Ishikawa (cell line): ENCODE measurements at regions not wholly inside any gene's neighbourhood (a gene's known extent, or its start where the extent isn't known, plus 50 kb on each side); places are given as distances from the start of the nearest gene placed in this dataset.

Experiments used
- CEBPB ChIP-seq: IDR thresholded peaks from 2 replicates; pipeline ENCODE4 v1.6.1; 2012
- CREB1 ChIP-seq: IDR thresholded peaks from 2 replicates; pipeline ENCODE4 v1.6.1; 2012; ENCODE audit warnings: low read depth
- EGR1 ChIP-seq: IDR thresholded peaks from 2 replicates; pipeline ENCODE4 v1.6.1; 2012
- EP300 ChIP-seq: IDR thresholded peaks from 2 replicates; pipeline ENCODE4 v1.6.1; 2012; ENCODE audit warnings: borderline replicate concordance
- FOXM1 ChIP-seq: IDR thresholded peaks from 2 replicates; pipeline ENCODE4 v1.6.1; 2012; ENCODE audit warnings: low read depth, borderline replicate concordance
- NFIC ChIP-seq: IDR thresholded peaks from 2 replicates; pipeline ENCODE4 v1.6.1; 2012
- RAD21 ChIP-seq: IDR thresholded peaks from 2 replicates; pipeline ENCODE4 v1.6.1; 2012; ENCODE audit warnings: low read depth
- TAF1 ChIP-seq: IDR thresholded peaks from 2 replicates; pipeline ENCODE4 v1.6.1; 2012; ENCODE audit warnings: low read depth, mild to moderate bottlenecking
- TCF12 ChIP-seq: IDR thresholded peaks from 2 replicates; pipeline ENCODE4 v1.6.1; 2012; ENCODE audit warnings: low read depth
- TEAD4 ChIP-seq: IDR thresholded peaks from 2 replicates; pipeline ENCODE4 v1.6.1; 2012
- YY1 ChIP-seq: IDR thresholded peaks from 2 replicates; pipeline ENCODE4 v1.6.1; 2012; ENCODE audit warnings: low read depth
- ZBTB7A ChIP-seq: IDR thresholded peaks from 2 replicates; pipeline ENCODE4 v1.6.1; 2012; ENCODE audit warnings: low read depth
- TF ChIP-seq, protein P1 (sequence below): IDR thresholded peaks from 2 replicates; pipeline ENCODE4 v1.6.1; 2012; ENCODE audit warnings: low read depth, mild to moderate bottlenecking
- TF ChIP-seq, protein P2 (sequence below): IDR thresholded peaks from 2 replicates; pipeline ENCODE4 v1.6.1; 2012
- TF ChIP-seq, protein P3 (sequence below): IDR thresholded peaks from 2 replicates; pipeline ENCODE4 v1.6.1; 2012

GRCh38 chr11:69892237-69892985, 73.2 kb upstream of the FGF3 start:
- no peak for TF ChIP-seq YY1
- TF ChIP-seq TAF1 = no peak
- no peak for TF ChIP-seq ZBTB7A
- no peak for TF ChIP-seq EGR1
- peak; percentile 4; the same call in 1 of the 2 replicates for TF ChIP-seq RAD21
- TF ChIP-seq EP300 = no peak
- TF ChIP-seq TCF12 = no peak
- no peak for TF ChIP-seq FOXM1
- TF ChIP-seq CREB1 = no peak
- TF ChIP-seq, protein P1, sequence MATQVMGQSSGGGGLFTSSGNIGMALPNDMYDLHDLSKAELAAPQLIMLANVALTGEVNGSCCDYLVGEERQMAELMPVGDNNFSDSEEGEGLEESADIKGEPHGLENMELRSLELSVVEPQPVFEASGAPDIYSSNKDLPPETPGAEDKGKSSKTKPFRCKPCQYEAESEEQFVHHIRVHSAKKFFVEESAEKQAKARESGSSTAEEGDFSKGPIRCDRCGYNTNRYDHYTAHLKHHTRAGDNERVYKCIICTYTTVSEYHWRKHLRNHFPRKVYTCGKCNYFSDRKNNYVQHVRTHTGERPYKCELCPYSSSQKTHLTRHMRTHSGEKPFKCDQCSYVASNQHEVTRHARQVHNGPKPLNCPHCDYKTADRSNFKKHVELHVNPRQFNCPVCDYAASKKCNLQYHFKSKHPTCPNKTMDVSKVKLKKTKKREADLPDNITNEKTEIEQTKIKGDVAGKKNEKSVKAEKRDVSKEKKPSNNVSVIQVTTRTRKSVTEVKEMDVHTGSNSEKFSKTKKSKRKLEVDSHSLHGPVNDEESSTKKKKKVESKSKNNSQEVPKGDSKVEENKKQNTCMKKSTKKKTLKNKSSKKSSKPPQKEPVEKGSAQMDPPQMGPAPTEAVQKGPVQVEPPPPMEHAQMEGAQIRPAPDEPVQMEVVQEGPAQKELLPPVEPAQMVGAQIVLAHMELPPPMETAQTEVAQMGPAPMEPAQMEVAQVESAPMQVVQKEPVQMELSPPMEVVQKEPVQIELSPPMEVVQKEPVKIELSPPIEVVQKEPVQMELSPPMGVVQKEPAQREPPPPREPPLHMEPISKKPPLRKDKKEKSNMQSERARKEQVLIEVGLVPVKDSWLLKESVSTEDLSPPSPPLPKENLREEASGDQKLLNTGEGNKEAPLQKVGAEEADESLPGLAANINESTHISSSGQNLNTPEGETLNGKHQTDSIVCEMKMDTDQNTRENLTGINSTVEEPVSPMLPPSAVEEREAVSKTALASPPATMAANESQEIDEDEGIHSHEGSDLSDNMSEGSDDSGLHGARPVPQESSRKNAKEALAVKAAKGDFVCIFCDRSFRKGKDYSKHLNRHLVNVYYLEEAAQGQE = peak; percentile 48
- TF ChIP-seq, protein P2, sequence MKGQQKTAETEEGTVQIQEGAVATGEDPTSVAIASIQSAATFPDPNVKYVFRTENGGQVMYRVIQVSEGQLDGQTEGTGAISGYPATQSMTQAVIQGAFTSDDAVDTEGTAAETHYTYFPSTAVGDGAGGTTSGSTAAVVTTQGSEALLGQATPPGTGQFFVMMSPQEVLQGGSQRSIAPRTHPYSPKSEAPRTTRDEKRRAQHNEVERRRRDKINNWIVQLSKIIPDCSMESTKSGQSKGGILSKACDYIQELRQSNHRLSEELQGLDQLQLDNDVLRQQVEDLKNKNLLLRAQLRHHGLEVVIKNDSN = no peak
- no peak for TF ChIP-seq NFIC

DNA sequence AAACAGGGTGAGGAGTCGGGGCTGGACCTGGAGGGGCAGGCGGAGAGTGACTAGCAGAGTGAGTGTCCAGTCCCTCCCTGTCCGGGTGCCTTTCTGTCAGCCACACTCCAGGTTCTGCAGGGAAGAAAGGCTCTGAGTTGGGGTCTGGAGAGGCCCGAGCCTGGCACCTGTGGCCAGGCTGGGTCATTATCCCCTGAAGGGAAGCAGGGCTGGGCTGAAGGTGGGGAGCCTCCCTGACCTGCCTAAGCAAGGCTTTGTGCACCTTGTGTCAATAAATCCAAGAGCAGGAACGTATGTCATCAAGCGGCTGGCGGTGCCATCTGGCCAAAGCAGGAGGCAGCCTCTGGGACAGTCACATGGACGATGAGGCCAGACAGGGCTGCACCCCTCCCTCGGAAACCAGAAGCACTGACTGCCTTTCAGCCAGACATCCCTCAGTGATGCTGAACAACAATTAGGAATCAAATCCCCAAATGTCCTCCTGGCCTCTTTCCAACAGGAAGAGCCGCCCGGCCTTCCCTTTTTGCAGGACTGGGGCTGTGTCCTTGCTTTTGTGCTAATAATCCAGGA, 73.9 kb upstream of the FGF3 start:
- no peak for TF ChIP-seq FOXM1
- TF ChIP-seq EP300 = no peak
- no peak for TF ChIP-seq CEBPB
- TF ChIP-seq, protein P1 = no peak
- TF ChIP-seq, protein P3, sequence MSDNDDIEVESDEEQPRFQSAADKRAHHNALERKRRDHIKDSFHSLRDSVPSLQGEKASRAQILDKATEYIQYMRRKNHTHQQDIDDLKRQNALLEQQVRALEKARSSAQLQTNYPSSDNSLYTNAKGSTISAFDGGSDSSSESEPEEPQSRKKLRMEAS = no peak

GRCh38 chr11:69893631-69894030, 74.4 kb upstream of the FGF3 start:
- TF ChIP-seq FOXM1 = no peak
- TF ChIP-seq, protein P1 = no peak
- no peak for TF ChIP-seq TAF1
- no peak for TF ChIP-seq EP300
- no peak for TF ChIP-seq CREB1
- no peak for TF ChIP-seq YY1
- TF ChIP-seq, protein P2 = no peak
- no peak for TF ChIP-seq NFIC
- no peak for TF ChIP-seq RAD21
- TF ChIP-seq TEAD4 = no peak
- TF ChIP-seq CEBPB = no peak
- TF ChIP-seq TCF12 = no peak
- TF ChIP-seq, protein P3 = no peak
- no peak for TF ChIP-seq ZBTB7A

DNA sequence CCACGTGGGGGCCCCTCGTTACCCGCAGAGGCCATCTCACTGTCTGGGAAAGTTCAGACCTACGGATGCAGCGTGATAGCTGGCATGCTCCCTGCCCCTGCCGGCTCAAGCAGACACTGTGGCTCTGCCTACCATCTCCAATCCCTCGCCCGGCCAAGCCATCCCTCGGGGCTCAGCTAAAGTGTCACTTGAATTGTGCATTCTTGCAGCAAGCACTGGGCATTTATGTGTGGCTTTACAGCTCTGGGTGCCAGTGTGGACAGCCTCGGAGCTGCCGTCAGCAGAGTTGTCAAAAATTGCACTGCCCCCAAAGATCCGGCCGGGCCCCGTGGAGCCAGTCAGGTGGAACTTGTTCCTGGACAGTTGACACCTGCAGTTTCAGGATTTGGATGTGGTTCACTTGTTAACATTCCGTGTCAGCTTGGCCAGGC, 75.0 kb upstream of the FGF3 start:
- TF ChIP-seq TEAD4 = no peak
- TF ChIP-seq, protein P3 = peak; percentile 52; the same call in 1 of the 2 replicates
- no peak for TF ChIP-seq EP300
- no peak for TF ChIP-seq YY1
- TF ChIP-seq CEBPB = no peak
- TF ChIP-seq EGR1 = no peak
- TF ChIP-seq, protein P2 = no peak
- TF ChIP-seq TAF1 = no peak
